ENCODE measurements at regions not wholly inside any gene's neighbourhood (a gene's known extent, or its start where the extent isn't known, plus 50 kb on each side); places are given as distances from the start of the nearest gene placed in this dataset.
"Not testable (repeated sequence)": the region's sequence is repeated elsewhere in the genome, so short reads cannot be mapped to it uniquely, and the experiment has no call there.

GRCh38 chr5:118486647-118487225 is 501.6 kb downstream of the DTWD2 start:
- Histone ChIP-seq H3K36me3 (ENCODE audit: insufficient read depth, insufficient read length, low read length) (no peaks in the 10 kb centered on the region), H3K9me3 (ENCODE audit: insufficient read depth, low read length) (no peaks in the 10 kb centered on the region), H3K4me1 (ENCODE audit: insufficient read depth, insufficient read length) (no peaks in the 10 kb centered on the region), H3K27me3 (ENCODE audit: insufficient read depth, insufficient read length) (no peaks in the 10 kb centered on the region), H3K4me3 (ENCODE audit: insufficient read length, low read depth) (no peak overlapping the region), H3K9ac (ENCODE audit: insufficient read length, low read depth) (no peak overlapping the region)
- TF ChIP-seq SUZ12 (IDR thresholded peaks at IDR 0.05; ENCODE audit: extremely low read depth, insufficient read depth, insufficient read length): no peak
- no peak for TF ChIP-seq ZNF274 (IDR thresholded peaks at IDR 0.05; ENCODE audit: low read depth, low read length)
- no peak for TF ChIP-seq YY1 (IDR thresholded peaks at IDR 0.05; ENCODE audit: insufficient read depth, insufficient read length)
- no peak for DNase-seq (ENCODE audit: low read depth, low spot score)

- Histone ChIP-seq H3K4me3 (ENCODE audit: insufficient read length, low read depth) (no peak overlapping the region), H3K4me1 (ENCODE audit: insufficient read depth, insufficient read length) (no peaks in the 10 kb centered on the region), H3K27me3 (ENCODE audit: insufficient read depth, insufficient read length) (no peaks in the 10 kb centered on the region), H3K9me3 (ENCODE audit: insufficient read depth, low read length) (no peaks in the 10 kb centered on the region), H3K36me3 (ENCODE audit: insufficient read depth, insufficient read length, low read length) (no peaks in the 10 kb centered on the region), H3K9ac (ENCODE audit: insufficient read length, low read depth) (no peak overlapping the region)
- DNase-seq (ENCODE audit: low read depth, low spot score): no peak
- no peak for TF ChIP-seq YY1 (IDR thresholded peaks at IDR 0.05; ENCODE audit: insufficient read depth, insufficient read length)
- no peak for TF ChIP-seq SUZ12 (IDR thresholded peaks at IDR 0.05; ENCODE audit: extremely low read depth, insufficient read depth, insufficient read length)
- TF ChIP-seq ZNF274 (IDR thresholded peaks at IDR 0.05; ENCODE audit: low read depth, low read length): no peak
Measured at GRCh38 chr5:118479285-118479684, 509.1 kb downstream of the DTWD2 start.

GRCh38 chr5:118478852-118479251 is 509.5 kb downstream of the DTWD2 start:
- Histone ChIP-seq H3K27me3 (ENCODE audit: insufficient read depth, insufficient read length) (no peaks in the 10 kb centered on the region), H3K9ac (ENCODE audit: insufficient read length, low read depth) (no peak overlapping the region), H3K4me3 (ENCODE audit: insufficient read length, low read depth) (no peak overlapping the region), H3K36me3 (ENCODE audit: insufficient read depth, insufficient read length, low read length) (no peaks in the 10 kb centered on the region), H3K4me1 (ENCODE audit: insufficient read depth, insufficient read length) (no peaks in the 10 kb centered on the region), H3K9me3 (ENCODE audit: insufficient read depth, low read length) (no peaks in the 10 kb centered on the region)
- TF ChIP-seq SUZ12 (IDR thresholded peaks at IDR 0.05; ENCODE audit: extremely low read depth, insufficient read depth, insufficient read length): no peak
- no peak for TF ChIP-seq ZNF274 (IDR thresholded peaks at IDR 0.05; ENCODE audit: low read depth, low read length)
- no peak for TF ChIP-seq YY1 (IDR thresholded peaks at IDR 0.05; ENCODE audit: insufficient read depth, insufficient read length)
- no peak for DNase-seq (ENCODE audit: low read depth, low spot score)

GRCh38 chr5:118468085-118468484 is 520.3 kb downstream of the DTWD2 start:
- Histone ChIP-seq H3K4me1 (ENCODE audit: insufficient read depth, insufficient read length) (no peaks in the 10 kb centered on the region), H3K9me3 (ENCODE audit: insufficient read depth, low read length) (no peaks in the 10 kb centered on the region), H3K27me3 (ENCODE audit: insufficient read depth, insufficient read length) (no peaks in the 10 kb centered on the region), H3K4me3 (ENCODE audit: insufficient read length, low read depth) (no peak overlapping the region), H3K36me3 (ENCODE audit: insufficient read depth, insufficient read length, low read length) (no peaks in the 10 kb centered on the region), H3K9ac (ENCODE audit: insufficient read length, low read depth) (no peak overlapping the region)
- TF ChIP-seq ZNF274 (IDR thresholded peaks at IDR 0.05; ENCODE audit: low read depth, low read length) (no peak), SUZ12 (IDR thresholded peaks at IDR 0.05; ENCODE audit: extremely low read depth, insufficient read depth, insufficient read length) (no peak), YY1 (IDR thresholded peaks at IDR 0.05; ENCODE audit: insufficient read depth, insufficient read length) (no peak)
- no peak for DNase-seq (ENCODE audit: low read depth, low spot score)

GRCh38 chr5:118467103-118467502 is 521.2 kb downstream of the DTWD2 start:
- no peak for DNase-seq (ENCODE audit: low read depth, low spot score)
- no peaks in the 10 kb centered on the region for H3K27me3 ChIP-seq (ENCODE audit: insufficient read depth, insufficient read length)
- H3K36me3 ChIP-seq (ENCODE audit: insufficient read depth, insufficient read length, low read length): no peaks in the 10 kb centered on the region
- H3K4me3 ChIP-seq (ENCODE audit: insufficient read length, low read depth): no peak overlapping the region
- no peak overlapping the region for H3K9ac ChIP-seq (ENCODE audit: insufficient read length, low read depth)
- TF ChIP-seq YY1 (IDR thresholded peaks at IDR 0.05; ENCODE audit: insufficient read depth, insufficient read length) (no peak), SUZ12 (IDR thresholded peaks at IDR 0.05; ENCODE audit: extremely low read depth, insufficient read depth, insufficient read length) (no peak), ZNF274 (IDR thresholded peaks at IDR 0.05; ENCODE audit: low read depth, low read length) (no peak)
- no peaks in the 10 kb centered on the region for H3K9me3 ChIP-seq (ENCODE audit: insufficient read depth, low read length)
- H3K4me1 ChIP-seq (ENCODE audit: insufficient read depth, insufficient read length): no peaks in the 10 kb centered on the region

- no peak overlapping the region for H3K9ac ChIP-seq (ENCODE audit: insufficient read length, low read depth)
- no peaks in the 10 kb centered on the region for H3K4me1 ChIP-seq (ENCODE audit: insufficient read depth, insufficient read length)
- DNase-seq (ENCODE audit: low read depth, low spot score): no peak
- TF ChIP-seq ZNF274 (IDR thresholded peaks at IDR 0.05; ENCODE audit: low read depth, low read length) (no peak), SUZ12 (IDR thresholded peaks at IDR 0.05; ENCODE audit: extremely low read depth, insufficient read depth, insufficient read length) (no peak), YY1 (IDR thresholded peaks at IDR 0.05; ENCODE audit: insufficient read depth, insufficient read length) (no peak)
- no peaks in the 10 kb centered on the region for H3K27me3 ChIP-seq (ENCODE audit: insufficient read depth, insufficient read length)
- no peaks in the 10 kb centered on the region for H3K36me3 ChIP-seq (ENCODE audit: insufficient read depth, insufficient read length, low read length)
- no peaks in the 10 kb centered on the region for H3K9me3 ChIP-seq (ENCODE audit: insufficient read depth, low read length)
- no peak overlapping the region for H3K4me3 ChIP-seq (ENCODE audit: insufficient read length, low read depth)
Measured at GRCh38 chr5:118466418-118466817, 521.9 kb downstream of the DTWD2 start.

- not testable (repeated sequence) for DNase-seq (ENCODE audit: low read depth, low spot score); H3K36me3 ChIP-seq (ENCODE audit: insufficient read depth, insufficient read length, low read length); H3K27me3 ChIP-seq (ENCODE audit: insufficient read depth, insufficient read length); H3K9me3 ChIP-seq (ENCODE audit: insufficient read depth, low read length); H3K4me3 ChIP-seq (ENCODE audit: insufficient read length, low read depth); H3K4me1 ChIP-seq (ENCODE audit: insufficient read depth, insufficient read length); H3K9ac ChIP-seq (ENCODE audit: insufficient read length, low read depth)
Measured at GRCh38 chr5:118462276-118462675, 526.1 kb downstream of the DTWD2 start.

GRCh38 chr5:118461436-118461835 is 526.9 kb downstream of the DTWD2 start:
- H3K4me3 ChIP-seq (ENCODE audit: insufficient read length, low read depth): no peak overlapping the region

More at GRCh38 chr5:118461436-118461835, 526.9 kb downstream of the DTWD2 start:
- Histone ChIP-seq H3K9me3 (ENCODE audit: insufficient read depth, low read length) (no peaks in the 10 kb centered on the region), H3K4me1 (ENCODE audit: insufficient read depth, insufficient read length) (no peaks in the 10 kb centered on the region), H3K27me3 (ENCODE audit: insufficient read depth, insufficient read length) (no peaks in the 10 kb centered on the region), H3K9ac (ENCODE audit: insufficient read length, low read depth) (no peak overlapping the region), H3K36me3 (ENCODE audit: insufficient read depth, insufficient read length, low read length) (no peaks in the 10 kb centered on the region)
- no peak for TF ChIP-seq SUZ12 (IDR thresholded peaks at IDR 0.05; ENCODE audit: extremely low read depth, insufficient read depth, insufficient read length)
- no peak for TF ChIP-seq ZNF274 (IDR thresholded peaks at IDR 0.05; ENCODE audit: low read depth, low read length)
- TF ChIP-seq YY1 (IDR thresholded peaks at IDR 0.05; ENCODE audit: insufficient read depth, insufficient read length): no peak
- no peak for DNase-seq (ENCODE audit: low read depth, low spot score)

All from NT2/D1 (cell line).